NCI-H82 treated with DMSO at 0.1 percent for 48 hours (cell line): ENCODE measurements at regions not wholly inside any gene's neighbourhood (a gene's known extent, or its start where the extent isn't known, plus 50 kb on each side); places are given as distances from the start of the nearest gene placed in this dataset.
A peak's percentile ranks its signal among the peaks of the same experiment; 100 is the strongest.
"Not testable (repeated sequence)": the region's sequence is repeated elsewhere in the genome, so short reads cannot be mapped to it uniquely, and the experiment has no call there.

ENCODE experiments used
- DNase-seq: peaks from one replicate; lab custom pipeline; 2025; ENCODE audit not compliant: unreplicated experiment; lab: John Stamatoyannopoulos, UW

GRCh38 chr3:74423867-74424266, 190.6 kb downstream of the CNTN3 start:
- no peak for DNase-seq

- DNase-seq: no peak
Observed at GRCh38 chr3:74420538-74421124, 193.8 kb downstream of the CNTN3 start.

GRCh38 chr3:74415731-74416130, 198.7 kb downstream of the CNTN3 start:
- no peak for DNase-seq

- no peak for DNase-seq
Observed at GRCh38 chr3:74413547-74414241, 200.8 kb downstream of the CNTN3 start.

GRCh38 chr3:74410276-74410941, 204.1 kb downstream of the CNTN3 start:
- DNase-seq: no peak

GRCh38 chr3:74409066-74409465, 205.4 kb downstream of the CNTN3 start:
- DNase-seq: no peak

GRCh38 chr3:74403307-74403706, 211.2 kb downstream of the CNTN3 start:
- no peak for DNase-seq

GRCh38 chr3:74402821-74403220, 211.6 kb downstream of the CNTN3 start:
- no peak for DNase-seq

- DNase-seq: no peak
Observed at GRCh38 chr3:74393426-74393825, 221.0 kb downstream of the CNTN3 start.

GRCh38 chr3:74390121-74390877, 224.2 kb downstream of the CNTN3 start:
- peak; percentile 85 for DNase-seq

- DNase-seq: no peak
Observed at GRCh38 chr3:74387111-74387735, 227.2 kb downstream of the CNTN3 start.

GRCh38 chr3:74384159-74384558, 230.3 kb downstream of the CNTN3 start:
- no peak for DNase-seq

GRCh38 chr3:74377669-74378068, 236.8 kb downstream of the CNTN3 start:
- DNase-seq: no peak

- DNase-seq: not testable (repeated sequence)
Observed at GRCh38 chr3:74376323-74376722, 238.1 kb downstream of the CNTN3 start.

GRCh38 chr3:74375653-74376052, 238.8 kb downstream of the CNTN3 start:
- DNase-seq: no peak

- DNase-seq: no peak
Observed at GRCh38 chr3:74372743-74373142, 241.7 kb downstream of the CNTN3 start.

- no peak for DNase-seq
Observed at GRCh38 chr3:74370342-74370741, 244.1 kb downstream of the CNTN3 start.

- DNase-seq: no peak
Observed at GRCh38 chr3:74366331-74366730, 248.1 kb downstream of the CNTN3 start.

GRCh38 chr3:74363346-74363745, 251.1 kb downstream of the CNTN3 start:
- no peak for DNase-seq

- no peak for DNase-seq
Observed at GRCh38 chr3:74360406-74360805, 254.1 kb downstream of the CNTN3 start.

- no peak for DNase-seq
Observed at GRCh38 chr3:74357881-74358280, 256.6 kb downstream of the CNTN3 start.
